ENCODE measurements at regions not wholly inside any gene's neighbourhood (a gene's known extent, or its start where the extent isn't known, plus 50 kb on each side); places are given as distances from the start of the nearest gene placed in this dataset.

DNA sequence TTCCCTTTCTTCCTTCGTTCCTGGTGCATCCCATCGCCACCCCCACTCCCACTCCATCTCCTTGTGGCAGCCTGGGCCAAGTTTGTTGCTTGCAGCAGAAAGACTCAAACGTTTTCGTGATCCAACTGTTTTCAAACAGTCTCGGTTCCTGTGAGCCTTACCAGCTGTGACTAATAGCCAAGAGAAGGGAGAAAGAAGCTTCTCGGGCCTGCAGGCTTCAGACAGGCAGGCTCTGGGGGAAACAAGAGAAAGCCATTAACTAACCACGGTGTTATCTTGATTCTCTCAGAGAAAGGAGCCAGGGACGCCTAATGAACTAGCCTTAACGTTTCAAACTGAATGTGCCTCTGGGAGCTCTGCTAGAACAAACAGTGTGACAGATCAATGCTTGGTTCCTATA lies 742.0 kb downstream of the NR2F2 start:
- no peak overlapping the region for H3K4me3 ChIP-seq (ENCODE audit: low read depth, low read length)
- no peak for DNase-seq
- in situ Hi-C loops (cut with HindIII; ENCODE audit: low pct_ligation_motif_present, low sequenced_read_pairs) = no loop called here
- no peaks in the 10 kb centered on the region for H3K27me3 ChIP-seq (replicated peaks)
- TF ChIP-seq, protein P1, sequence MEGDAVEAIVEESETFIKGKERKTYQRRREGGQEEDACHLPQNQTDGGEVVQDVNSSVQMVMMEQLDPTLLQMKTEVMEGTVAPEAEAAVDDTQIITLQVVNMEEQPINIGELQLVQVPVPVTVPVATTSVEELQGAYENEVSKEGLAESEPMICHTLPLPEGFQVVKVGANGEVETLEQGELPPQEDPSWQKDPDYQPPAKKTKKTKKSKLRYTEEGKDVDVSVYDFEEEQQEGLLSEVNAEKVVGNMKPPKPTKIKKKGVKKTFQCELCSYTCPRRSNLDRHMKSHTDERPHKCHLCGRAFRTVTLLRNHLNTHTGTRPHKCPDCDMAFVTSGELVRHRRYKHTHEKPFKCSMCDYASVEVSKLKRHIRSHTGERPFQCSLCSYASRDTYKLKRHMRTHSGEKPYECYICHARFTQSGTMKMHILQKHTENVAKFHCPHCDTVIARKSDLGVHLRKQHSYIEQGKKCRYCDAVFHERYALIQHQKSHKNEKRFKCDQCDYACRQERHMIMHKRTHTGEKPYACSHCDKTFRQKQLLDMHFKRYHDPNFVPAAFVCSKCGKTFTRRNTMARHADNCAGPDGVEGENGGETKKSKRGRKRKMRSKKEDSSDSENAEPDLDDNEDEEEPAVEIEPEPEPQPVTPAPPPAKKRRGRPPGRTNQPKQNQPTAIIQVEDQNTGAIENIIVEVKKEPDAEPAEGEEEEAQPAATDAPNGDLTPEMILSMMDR (IDR thresholded peaks at IDR 0.05; ENCODE audit: low read depth, low read length, missing control alignments) = no peak
- no peak overlapping the region for H3K27ac ChIP-seq
- no peaks in the 10 kb centered on the region for H3K36me3 ChIP-seq (replicated peaks)

DNA sequence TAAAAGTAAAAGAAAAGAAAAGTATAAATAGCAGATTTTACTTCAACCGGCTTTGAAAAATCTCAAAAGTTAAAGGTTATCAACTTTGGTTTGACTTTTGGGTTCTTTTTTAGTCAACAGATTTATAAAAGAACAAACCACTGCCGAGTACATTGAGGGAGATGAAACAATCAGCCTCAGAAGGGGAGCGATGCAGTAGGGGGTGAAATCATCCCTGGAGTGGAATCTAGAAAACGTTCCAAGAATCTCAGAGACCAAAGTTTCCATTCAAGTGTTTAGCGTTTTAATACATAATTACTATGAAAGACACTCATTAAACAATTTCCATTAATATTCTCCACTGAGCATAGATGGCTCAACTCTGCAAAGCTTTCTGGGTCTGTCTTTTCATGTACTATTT lies 745.5 kb downstream of the NR2F2 start:
- in situ Hi-C loops (cut with HindIII; ENCODE audit: low pct_ligation_motif_present, low sequenced_read_pairs) = no loop called here
- no peak for DNase-seq
- Histone ChIP-seq H3K27me3 (replicated peaks) (peaks cover 5% of the 10 kb centered on the region), H3K27ac (no peak overlapping the region), H3K4me3 (ENCODE audit: low read depth, low read length) (no peak overlapping the region), H3K36me3 (replicated peaks) (no peaks in the 10 kb centered on the region)
- TF ChIP-seq, protein P1 (IDR thresholded peaks at IDR 0.05; ENCODE audit: low read depth, low read length, missing control alignments) = no peak

DNA sequence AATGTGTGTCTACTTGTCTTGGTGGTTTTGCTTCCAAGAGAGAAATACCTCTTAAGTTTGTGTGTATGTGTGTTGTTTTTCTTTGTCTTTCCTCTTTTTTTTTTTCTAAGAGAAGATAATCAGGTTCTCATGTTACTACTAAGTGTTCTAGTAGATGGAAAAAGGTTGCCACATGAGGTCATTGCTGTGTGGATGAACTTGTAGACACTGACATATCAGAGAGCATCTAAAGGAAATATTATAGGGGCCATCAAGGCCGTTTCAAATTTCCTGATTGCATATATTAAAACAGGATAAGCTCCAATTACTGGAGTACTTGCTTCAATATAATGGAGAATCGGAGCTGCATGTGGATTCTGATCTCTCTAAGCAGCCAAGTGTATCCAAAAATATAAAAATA lies 747.5 kb downstream of the NR2F2 start:
- Histone ChIP-seq H3K36me3 (replicated peaks) (no peaks in the 10 kb centered on the region), H3K27ac (no peak overlapping the region), H3K27me3 (replicated peaks) (peaks cover 8% of the 10 kb centered on the region), H3K4me3 (ENCODE audit: low read depth, low read length) (no peak overlapping the region)
- no peak for DNase-seq
- TF ChIP-seq, protein P1 (IDR thresholded peaks at IDR 0.05; ENCODE audit: low read depth, low read length, missing control alignments) = no peak
- in situ Hi-C loops (cut with HindIII; ENCODE audit: low pct_ligation_motif_present, low sequenced_read_pairs) = no loop called here

DNA sequence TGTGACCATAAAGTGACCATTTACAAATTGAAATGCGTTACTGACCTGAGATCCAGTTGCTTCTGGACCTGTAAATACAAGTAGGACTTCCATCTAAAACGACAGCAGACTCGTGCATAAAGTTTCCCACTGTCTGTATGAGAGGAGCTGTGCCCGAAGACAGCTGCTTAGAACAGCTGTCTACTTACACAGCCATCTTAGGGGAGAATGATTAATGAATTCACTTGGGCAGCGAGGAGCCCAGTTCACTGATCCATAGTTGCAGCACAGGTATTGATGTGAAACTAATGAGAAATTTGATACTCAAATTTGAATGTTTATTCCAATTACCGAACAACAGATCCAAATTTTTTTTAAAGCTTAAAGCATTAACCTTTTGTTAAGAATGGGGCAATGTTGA lies 748.1 kb downstream of the NR2F2 start:
- H3K4me3 ChIP-seq (ENCODE audit: low read depth, low read length) = no peak overlapping the region
- peaks cover 9% of the 10 kb centered on the region for H3K27me3 ChIP-seq (replicated peaks)
- no peak overlapping the region for H3K27ac ChIP-seq
- TF ChIP-seq, protein P1 (IDR thresholded peaks at IDR 0.05; ENCODE audit: low read depth, low read length, missing control alignments) = no peak
- in situ Hi-C loops (cut with HindIII; ENCODE audit: low pct_ligation_motif_present, low sequenced_read_pairs) = no loop called here
- H3K36me3 ChIP-seq (replicated peaks) = no peaks in the 10 kb centered on the region
- DNase-seq = no peak

DNA sequence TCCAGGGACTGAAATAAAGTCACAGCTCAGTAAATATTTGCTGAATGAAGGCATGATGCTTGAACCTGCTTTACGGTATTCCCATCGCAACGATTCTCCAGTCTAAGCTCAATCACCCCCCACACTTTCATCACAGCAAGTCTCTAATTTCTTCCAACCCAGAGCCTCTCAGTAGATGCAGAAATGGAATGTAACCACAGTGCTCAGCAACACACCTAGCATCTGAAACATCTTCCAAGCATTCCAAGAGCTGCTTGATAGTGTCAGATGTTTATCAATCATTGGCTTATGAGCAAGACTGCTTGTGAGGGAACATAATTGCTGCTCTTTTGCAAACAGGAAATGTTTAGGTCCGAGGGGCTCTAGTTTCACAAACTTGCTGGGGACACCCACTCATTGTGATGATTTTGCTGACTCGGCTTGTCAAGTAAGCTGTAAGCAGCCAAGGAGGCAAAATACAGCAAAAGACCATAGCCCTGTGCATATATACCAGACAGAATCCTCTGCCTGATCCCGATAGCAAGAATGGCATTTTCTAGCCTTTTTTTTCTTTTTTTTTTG lies 751.2 kb downstream of the NR2F2 start:
- H3K27ac ChIP-seq = no peak overlapping the region
- in situ Hi-C loops (cut with HindIII; ENCODE audit: low pct_ligation_motif_present, low sequenced_read_pairs) = no loop called here
- peaks cover 14% of the 10 kb centered on the region for H3K27me3 ChIP-seq (replicated peaks)
- no peak for DNase-seq
- TF ChIP-seq, protein P1 (IDR thresholded peaks at IDR 0.05; ENCODE audit: low read depth, low read length, missing control alignments) = no peak
- H3K4me3 ChIP-seq (ENCODE audit: low read depth, low read length) = no peak overlapping the region
- no peaks in the 10 kb centered on the region for H3K36me3 ChIP-seq (replicated peaks)

DNA sequence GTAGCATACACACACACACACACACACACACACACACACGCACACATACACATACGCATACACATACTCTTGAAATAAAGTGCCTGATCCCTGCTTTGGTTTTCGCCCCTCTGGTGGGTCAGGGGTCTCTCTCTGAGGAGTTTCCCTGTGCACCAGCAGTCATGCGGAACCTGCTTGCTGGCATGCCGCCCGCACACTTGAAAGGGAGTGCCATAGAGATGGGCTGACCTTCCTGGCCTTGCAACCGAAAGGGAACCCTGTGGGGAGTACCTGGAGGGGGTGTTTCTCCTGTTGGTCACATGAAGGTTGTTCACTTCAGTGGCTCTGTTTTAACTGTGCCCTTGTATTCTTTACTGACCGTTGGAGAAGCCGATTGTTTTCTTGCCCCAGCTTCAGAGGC lies 752.3 kb downstream of the NR2F2 start:
- TF ChIP-seq, protein P1 (IDR thresholded peaks at IDR 0.05; ENCODE audit: low read depth, low read length, missing control alignments) = no peak
- Histone ChIP-seq H3K36me3 (replicated peaks) (no peaks in the 10 kb centered on the region), H3K4me3 (ENCODE audit: low read depth, low read length) (no peak overlapping the region), H3K27me3 (replicated peaks) (peaks cover 14% of the 10 kb centered on the region), H3K27ac (no peak overlapping the region)
- DNase-seq = no peak
- in situ Hi-C loops (cut with HindIII; ENCODE audit: low pct_ligation_motif_present, low sequenced_read_pairs) = no loop called here

Data from brain microvascular endothelial cell (primary cell).